ENCODE measurements at regions not wholly inside any gene's neighbourhood (a gene's known extent, or its start where the extent isn't known, plus 50 kb on each side); places are given as distances from the start of the nearest gene placed in this dataset.

DNA sequence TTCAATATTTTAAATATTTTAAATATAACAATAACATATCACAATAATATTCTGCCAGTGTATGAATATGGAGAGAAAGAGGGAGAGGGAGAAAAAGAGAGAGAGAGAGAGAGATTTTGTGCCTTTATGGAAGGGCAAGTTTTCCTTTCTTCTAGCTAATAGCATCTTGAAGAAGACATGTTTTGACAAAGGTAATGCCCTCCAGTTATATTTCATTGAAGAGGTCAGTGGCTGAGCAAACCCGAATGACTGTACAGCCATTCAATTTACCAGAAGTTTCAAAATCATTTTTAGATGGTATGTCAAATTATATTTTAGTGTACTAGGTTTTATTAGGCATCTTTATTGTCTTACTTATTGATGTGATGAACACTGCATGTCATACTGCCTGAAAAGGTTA lies 139.3 kb downstream of the EMB start:
- TF ChIP-seq, protein P1, sequence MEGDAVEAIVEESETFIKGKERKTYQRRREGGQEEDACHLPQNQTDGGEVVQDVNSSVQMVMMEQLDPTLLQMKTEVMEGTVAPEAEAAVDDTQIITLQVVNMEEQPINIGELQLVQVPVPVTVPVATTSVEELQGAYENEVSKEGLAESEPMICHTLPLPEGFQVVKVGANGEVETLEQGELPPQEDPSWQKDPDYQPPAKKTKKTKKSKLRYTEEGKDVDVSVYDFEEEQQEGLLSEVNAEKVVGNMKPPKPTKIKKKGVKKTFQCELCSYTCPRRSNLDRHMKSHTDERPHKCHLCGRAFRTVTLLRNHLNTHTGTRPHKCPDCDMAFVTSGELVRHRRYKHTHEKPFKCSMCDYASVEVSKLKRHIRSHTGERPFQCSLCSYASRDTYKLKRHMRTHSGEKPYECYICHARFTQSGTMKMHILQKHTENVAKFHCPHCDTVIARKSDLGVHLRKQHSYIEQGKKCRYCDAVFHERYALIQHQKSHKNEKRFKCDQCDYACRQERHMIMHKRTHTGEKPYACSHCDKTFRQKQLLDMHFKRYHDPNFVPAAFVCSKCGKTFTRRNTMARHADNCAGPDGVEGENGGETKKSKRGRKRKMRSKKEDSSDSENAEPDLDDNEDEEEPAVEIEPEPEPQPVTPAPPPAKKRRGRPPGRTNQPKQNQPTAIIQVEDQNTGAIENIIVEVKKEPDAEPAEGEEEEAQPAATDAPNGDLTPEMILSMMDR (IDR thresholded peaks at IDR 0.05), result no peak
- no peak for TF ChIP-seq EZH2 (IDR thresholded peaks at IDR 0.05)
- no peak for TF ChIP-seq EZH2phosphoT487 (IDR thresholded peaks at IDR 0.05)

All from neural progenitor cell (in vitro differentiated cells).